Natural killer cell treated with Interleukin-12 subunit alpha and Interleukin-12 subunit beta and Interleukin-15 and Interleukin-18, amount 100 ng/mL, for 72 hours (primary cell): ENCODE measurements at regions not wholly inside any gene's neighbourhood (a gene's known extent, or its start where the extent isn't known, plus 50 kb on each side); places are given as distances from the start of the nearest gene placed in this dataset.
"Not testable (repeated sequence)": the region's sequence is repeated elsewhere in the genome, so short reads cannot be mapped to it uniquely, and the experiment has no call there.

Experiments
- ATAC-seq, 2 donors: fragments of 150-1000 bp; cut with Tn5 transposase in 1 of 2; sonication (Bioruptor Pico), chemical (Tn5 transposase) in 1 of 2; 2 replicates each; pipeline ENCODE4 v1.10.0; 2021
- DNase-seq: peaks from one replicate; pipeline ENCODE4 v3.0.0; 2022; ENCODE audit warnings: low spot score
- H3K27ac Mint-ChIP-seq, 2 donors: 1 replicate in 1 of 2; 2 replicates in 1 of 2; pipeline ENCODE4 v1.8.0; 2022; ENCODE audit warnings: mixed read lengths in 2 of 2, mild to moderate bottlenecking in 1 of 2, moderate library complexity in 1 of 2
- H3K27me3 Mint-ChIP-seq, 2 donors: 1 replicate in 1 of 2; 2 replicates in 1 of 2; pipeline ENCODE4 v1.8.0; 2022; ENCODE audit warnings: mixed read lengths in 2 of 2
- H3K36me3 Mint-ChIP-seq: one replicate; pipeline ENCODE4 v1.8.0; 2022; ENCODE audit warnings: mixed read lengths
- H3K4me1 Mint-ChIP-seq, 2 donors: 1 replicate in 1 of 2; 2 replicates in 1 of 2; pipeline ENCODE4 v1.8.0; 2022; ENCODE audit warnings: low read depth in 2 of 2, mixed read lengths in 2 of 2, mild to moderate bottlenecking in 1 of 2
- H3K4me3 Mint-ChIP-seq: one replicate; pipeline ENCODE4 v1.8.0; 2022; ENCODE audit warnings: mixed read lengths
- H3K9me3 Mint-ChIP-seq: 2 replicates; pipeline ENCODE4 v1.8.0; 2022; ENCODE audit warnings: mixed read lengths

GRCh38 chr21:15291621-15292266, 226.9 kb upstream of the NRIP1 start:
- no peaks in the 10 kb centered on the region for H3K27me3 Mint-ChIP-seq
- H3K36me3 Mint-ChIP-seq: no peaks in the 10 kb centered on the region
- ATAC-seq: no peak
- H3K27ac Mint-ChIP-seq: no peak overlapping the region
- H3K9me3 Mint-ChIP-seq: peaks cover 3% of the 10 kb centered on the region
- no peak overlapping the region for H3K4me3 Mint-ChIP-seq
- no peak for DNase-seq
- no peaks in the 10 kb centered on the region for H3K4me1 Mint-ChIP-seq

GRCh38 chr21:15293240-15293639, 228.4 kb upstream of the NRIP1 start:
- DNase-seq (no peak), ATAC-seq (no peak)
- no peaks in the 10 kb centered on the region for H3K36me3 Mint-ChIP-seq
- H3K4me1 Mint-ChIP-seq: no peaks in the 10 kb centered on the region
- H3K9me3 Mint-ChIP-seq: peaks cover 3% of the 10 kb centered on the region
- H3K27ac Mint-ChIP-seq: no peak overlapping the region
- H3K4me3 Mint-ChIP-seq: no peak overlapping the region
- H3K27me3 Mint-ChIP-seq: no peaks in the 10 kb centered on the region

GRCh38 chr21:15295875-15296274, 231.1 kb upstream of the NRIP1 start:
- H3K36me3 Mint-ChIP-seq: no peaks in the 10 kb centered on the region
- H3K9me3 Mint-ChIP-seq: peaks cover under 1% of the 10 kb centered on the region
- DNase-seq: no peak
- no peak overlapping the region for H3K27ac Mint-ChIP-seq
- no peaks in the 10 kb centered on the region for H3K4me1 Mint-ChIP-seq
- H3K4me3 Mint-ChIP-seq: no peak overlapping the region
- no peaks in the 10 kb centered on the region for H3K27me3 Mint-ChIP-seq
- no peak for ATAC-seq

- Mint-ChIP-seq H3K9me3 (no peaks in the 10 kb centered on the region), H3K27me3 (no peaks in the 10 kb centered on the region), H3K4me3 (no peak overlapping the region), H3K36me3 (no peaks in the 10 kb centered on the region), H3K27ac (no peak overlapping the region), H3K4me1 (no peaks in the 10 kb centered on the region)
- ATAC-seq (no peak), DNase-seq (no peak)
These were observed 233.0 kb upstream of the NRIP1 start for GRCh38 chr21:15297824-15298223.

- Mint-ChIP-seq H3K27ac (no peak overlapping the region), H3K4me3 (no peak overlapping the region), H3K9me3 (no peaks in the 10 kb centered on the region), H3K36me3 (no peaks in the 10 kb centered on the region), H3K27me3 (no peaks in the 10 kb centered on the region), H3K4me1 (no peaks in the 10 kb centered on the region)
- DNase-seq (no peak), ATAC-seq (no peak)
These were observed 233.5 kb upstream of the NRIP1 start for GRCh38 chr21:15298306-15298705.

- DNase-seq, H3K4me1 Mint-ChIP-seq, H3K36me3 Mint-ChIP-seq, H3K27ac Mint-ChIP-seq, H3K4me3 Mint-ChIP-seq, H3K27me3 Mint-ChIP-seq, H3K9me3 Mint-ChIP-seq, ATAC-seq: not testable (repeated sequence)
These were observed 234.0 kb upstream of the NRIP1 start for GRCh38 chr21:15298755-15299154.

- DNase-seq: no peak
- no peaks in the 10 kb centered on the region for H3K9me3 Mint-ChIP-seq
- no peak overlapping the region for H3K27ac Mint-ChIP-seq
- H3K4me3 Mint-ChIP-seq: no peak overlapping the region
- H3K36me3 Mint-ChIP-seq: no peaks in the 10 kb centered on the region
- H3K27me3 Mint-ChIP-seq: no peaks in the 10 kb centered on the region
- no peaks in the 10 kb centered on the region for H3K4me1 Mint-ChIP-seq
- ATAC-seq: no peak
These were observed 235.3 kb upstream of the NRIP1 start for GRCh38 chr21:15300131-15300530.

GRCh38 chr21:15301014-15301413, 236.2 kb upstream of the NRIP1 start:
- no peaks in the 10 kb centered on the region for H3K4me1 Mint-ChIP-seq
- H3K27me3 Mint-ChIP-seq: peaks cover 0 to 5% of the 10 kb centered on the region in 2 donors
- H3K27ac Mint-ChIP-seq: no peak overlapping the region
- no peak for DNase-seq
- no peak for ATAC-seq
- H3K9me3 Mint-ChIP-seq: no peaks in the 10 kb centered on the region
- H3K4me3 Mint-ChIP-seq: no peak overlapping the region
- H3K36me3 Mint-ChIP-seq: no peaks in the 10 kb centered on the region

- Mint-ChIP-seq H3K27me3 (peaks cover 0 to 6% of the 10 kb centered on the region in 2 donors), H3K27ac (no peak overlapping the region), H3K4me1 (no peaks in the 10 kb centered on the region), H3K9me3 (no peaks in the 10 kb centered on the region), H3K36me3 (no peaks in the 10 kb centered on the region), H3K4me3 (no peak overlapping the region)
- ATAC-seq (no peak), DNase-seq (no peak)
These were observed 236.9 kb upstream of the NRIP1 start for GRCh38 chr21:15301736-15302135.

GRCh38 chr21:15306271-15306670, 241.5 kb upstream of the NRIP1 start:
- ATAC-seq: no peak
- Mint-ChIP-seq H3K27me3 (peaks cover 0 to 25% of the 10 kb centered on the region in 2 donors), H3K9me3 (no peaks in the 10 kb centered on the region), H3K4me3 (no peak overlapping the region), H3K36me3 (no peaks in the 10 kb centered on the region), H3K27ac (no peak overlapping the region), H3K4me1 (no peaks in the 10 kb centered on the region)
- no peak for DNase-seq

- ATAC-seq: no peak
- Mint-ChIP-seq H3K4me3 (no peak overlapping the region), H3K4me1 (no peaks in the 10 kb centered on the region), H3K27me3 (peaks cover 0 to 25% of the 10 kb centered on the region in 2 donors), H3K27ac (no peak overlapping the region), H3K36me3 (no peaks in the 10 kb centered on the region), H3K9me3 (no peaks in the 10 kb centered on the region)
- DNase-seq: no peak
These were observed 243.5 kb upstream of the NRIP1 start for GRCh38 chr21:15308333-15308732.

GRCh38 chr21:15309022-15309590, 244.3 kb upstream of the NRIP1 start:
- peaks cover 0 to 25% of the 10 kb centered on the region in 2 donors for H3K27me3 Mint-ChIP-seq
- H3K27ac Mint-ChIP-seq: no peak overlapping the region
- no peak overlapping the region for H3K4me3 Mint-ChIP-seq
- no peaks in the 10 kb centered on the region for H3K36me3 Mint-ChIP-seq
- H3K9me3 Mint-ChIP-seq: no peaks in the 10 kb centered on the region
- DNase-seq (no peak), ATAC-seq (no peak)
- H3K4me1 Mint-ChIP-seq: no peaks in the 10 kb centered on the region

- Mint-ChIP-seq H3K36me3 (no peaks in the 10 kb centered on the region), H3K27me3 (peaks cover 0 to 25% of the 10 kb centered on the region in 2 donors), H3K4me1 (no peaks in the 10 kb centered on the region), H3K9me3 (no peaks in the 10 kb centered on the region), H3K27ac (no peak overlapping the region), H3K4me3 (no peak overlapping the region)
- no peak for ATAC-seq
- DNase-seq: no peak
These were observed 244.9 kb upstream of the NRIP1 start for GRCh38 chr21:15309721-15310120.

GRCh38 chr21:15311510-15311909, 246.7 kb upstream of the NRIP1 start:
- H3K4me3 Mint-ChIP-seq: no peak overlapping the region
- H3K27me3 Mint-ChIP-seq: peaks cover 0 to 18% of the 10 kb centered on the region in 2 donors
- DNase-seq (no peak), ATAC-seq (no peak)
- H3K36me3 Mint-ChIP-seq: no peaks in the 10 kb centered on the region
- no peaks in the 10 kb centered on the region for H3K4me1 Mint-ChIP-seq
- H3K27ac Mint-ChIP-seq: no peak overlapping the region
- no peaks in the 10 kb centered on the region for H3K9me3 Mint-ChIP-seq

- not testable (repeated sequence) for H3K4me1 Mint-ChIP-seq, ATAC-seq, H3K4me3 Mint-ChIP-seq, H3K27ac Mint-ChIP-seq, H3K36me3 Mint-ChIP-seq, DNase-seq, H3K9me3 Mint-ChIP-seq
- peaks cover 3 to 21% of the 10 kb centered on the region in 2 donors for H3K27me3 Mint-ChIP-seq
These were observed 252.2 kb upstream of the NRIP1 start for GRCh38 chr21:15317034-15317433.
